ENCODE measurements at regions not wholly inside any gene's neighbourhood (a gene's known extent, or its start where the extent isn't known, plus 50 kb on each side); places are given as distances from the start of the nearest gene placed in this dataset.

DNA sequence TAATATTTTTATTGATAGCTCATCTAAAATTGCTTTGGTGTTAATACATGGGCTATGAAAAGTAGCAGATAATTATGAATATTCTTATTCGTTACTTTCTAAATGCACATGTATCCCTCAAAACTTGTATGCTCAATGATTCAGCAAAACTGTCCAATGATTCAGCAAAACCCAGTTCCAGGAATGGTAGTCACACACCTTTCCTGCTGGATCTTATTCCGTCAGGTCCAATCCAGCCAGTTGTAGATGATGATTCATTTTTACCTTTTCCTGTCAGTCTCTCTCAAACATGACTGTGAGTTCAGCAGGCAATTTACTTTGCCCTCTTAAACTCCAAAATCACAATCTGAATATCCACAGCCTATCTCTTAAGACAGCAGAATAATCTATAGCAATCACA is 1082.6 kb downstream of the EFNB2 start:
- no peak overlapping the region for H2AFZ ChIP-seq (ENCODE audit: low read length)
- H3K4me1 ChIP-seq (ENCODE audit: control insufficient read depth in 2 of 2, insufficient read depth in 1 of 2, low read depth in 1 of 2, low read length in 2 of 2), result no peaks in the 10 kb centered on the region
- H3K27me3 ChIP-seq (ENCODE audit: control insufficient read depth in 3 of 3, insufficient read depth in 3 of 3, low read depth in 1 of 3, low read length in 3 of 3), result no peaks in the 10 kb centered on the region
- H2BK12ac ChIP-seq (ENCODE audit: low read length), result no peak overlapping the region
- H2BK15ac ChIP-seq (ENCODE audit: low read length), result no peak overlapping the region
- no peak overlapping the region for H3K4me3 ChIP-seq (ENCODE audit: low read length in 2 of 2)
- H3K9ac ChIP-seq (ENCODE audit: low read depth, low read length, poor library complexity), result no peak overlapping the region
- H3K9me3 ChIP-seq (replicated peaks in 1 of 2; ENCODE audit: control insufficient read depth in 2 of 2, insufficient read depth in 1 of 2, low read depth in 1 of 2, low read length in 2 of 2), result no peaks in the 10 kb centered on the region
- no peaks in the 10 kb centered on the region for H3K36me3 ChIP-seq (replicated peaks in 1 of 2; ENCODE audit: control insufficient read depth in 2 of 2, insufficient read depth in 2 of 2, low read length in 2 of 2)
- no peak overlapping the region for H3K23ac ChIP-seq (ENCODE audit: low read depth, low read length, poor library complexity)
- no CpG with 5 or more reads among the region's 2 CpGs for whole genome bisulfite sequencing, 2 donors (ENCODE audit: extremely low coverage in 2 of 2, insufficient read length in 2 of 2, insufficient replicate concordance in 1 of 2)
- DNase-seq (ENCODE audit: low spot score), result no peak
- no peak overlapping the region for H2AK5ac ChIP-seq (ENCODE audit: low read depth, low read length)
- H4K91ac ChIP-seq (ENCODE audit: low read depth, low read length, poor library complexity), result no peak overlapping the region
- H2BK120ac ChIP-seq (ENCODE audit: low read depth, low read length), result no peak overlapping the region
- no peak overlapping the region for H3K18ac ChIP-seq (ENCODE audit: low read length)
- H4K8ac ChIP-seq (ENCODE audit: low read depth, low read length), result no peak overlapping the region
- H3K4me2 ChIP-seq (ENCODE audit: insufficient read depth, low read length, poor library complexity, severe bottlenecking), result no peak overlapping the region
- H3K4ac ChIP-seq (ENCODE audit: low read length), result no peak overlapping the region
- no peak overlapping the region for H2BK5ac ChIP-seq (ENCODE audit: low read length)
- H3K79me1 ChIP-seq (ENCODE audit: low read depth, low read length), result no peaks in the 10 kb centered on the region
- no peak overlapping the region for H3K14ac ChIP-seq (ENCODE audit: low read length)
- no peak overlapping the region for H3K27ac ChIP-seq (replicated peaks; ENCODE audit: low read length)

DNA sequence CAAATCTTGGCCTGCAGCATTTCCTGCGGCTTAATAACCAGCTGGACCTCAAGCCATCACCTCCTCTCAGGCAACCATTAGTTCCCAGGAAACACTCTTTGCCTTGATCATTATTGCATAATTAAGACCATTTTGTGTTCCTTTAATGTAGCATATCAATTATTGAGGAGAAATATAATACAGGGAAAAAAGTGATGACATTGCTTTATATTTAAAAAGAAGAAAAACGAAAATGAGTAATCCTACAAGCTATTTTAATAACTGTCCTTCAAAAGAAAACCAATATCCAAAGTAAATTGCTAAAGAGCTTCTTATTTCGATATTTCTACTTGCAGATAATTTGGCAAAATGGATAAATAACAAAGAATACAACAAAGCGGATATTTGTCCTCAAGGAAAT is 1084.7 kb downstream of the EFNB2 start:
- DNase-seq (ENCODE audit: low spot score), result no peak
- Histone ChIP-seq H3K4me2 (ENCODE audit: insufficient read depth, low read length, poor library complexity, severe bottlenecking) (no peak overlapping the region), H3K4me1 (ENCODE audit: control insufficient read depth in 2 of 2, insufficient read depth in 1 of 2, low read depth in 1 of 2, low read length in 2 of 2) (no peaks in the 10 kb centered on the region), H2BK15ac (ENCODE audit: low read length) (no peak overlapping the region), H4K91ac (ENCODE audit: low read depth, low read length, poor library complexity) (no peak overlapping the region), H2BK120ac (ENCODE audit: low read depth, low read length) (no peak overlapping the region), H3K27ac (replicated peaks; ENCODE audit: low read length) (no peak overlapping the region), H2BK5ac (ENCODE audit: low read length) (no peak overlapping the region), H2AK5ac (ENCODE audit: low read depth, low read length) (no peak overlapping the region), H2AFZ (ENCODE audit: low read length) (no peak overlapping the region), H3K9ac (ENCODE audit: low read depth, low read length, poor library complexity) (no peak overlapping the region), H3K4me3 (ENCODE audit: low read length in 2 of 2) (no peak overlapping the region), H3K18ac (ENCODE audit: low read length) (no peak overlapping the region), H3K79me1 (ENCODE audit: low read depth, low read length) (no peaks in the 10 kb centered on the region), H3K9me3 (replicated peaks in 1 of 2; ENCODE audit: control insufficient read depth in 2 of 2, insufficient read depth in 1 of 2, low read depth in 1 of 2, low read length in 2 of 2) (no peaks in the 10 kb centered on the region), H3K36me3 (replicated peaks in 1 of 2; ENCODE audit: control insufficient read depth in 2 of 2, insufficient read depth in 2 of 2, low read length in 2 of 2) (no peaks in the 10 kb centered on the region), H3K4ac (ENCODE audit: low read length) (no peak overlapping the region), H3K14ac (ENCODE audit: low read length) (no peak overlapping the region), H2BK12ac (ENCODE audit: low read length) (no peak overlapping the region), H3K27me3 (ENCODE audit: control insufficient read depth in 3 of 3, insufficient read depth in 3 of 3, low read depth in 1 of 3, low read length in 3 of 3) (no peaks in the 10 kb centered on the region), H4K8ac (ENCODE audit: low read depth, low read length) (no peak overlapping the region), H3K23ac (ENCODE audit: low read depth, low read length, poor library complexity) (no peak overlapping the region)
- no CpG with 5 or more reads among the region's 4 CpGs for WGBS, 2 donors (ENCODE audit: extremely low coverage in 2 of 2, insufficient read length in 2 of 2, insufficient replicate concordance in 1 of 2)

DNA sequence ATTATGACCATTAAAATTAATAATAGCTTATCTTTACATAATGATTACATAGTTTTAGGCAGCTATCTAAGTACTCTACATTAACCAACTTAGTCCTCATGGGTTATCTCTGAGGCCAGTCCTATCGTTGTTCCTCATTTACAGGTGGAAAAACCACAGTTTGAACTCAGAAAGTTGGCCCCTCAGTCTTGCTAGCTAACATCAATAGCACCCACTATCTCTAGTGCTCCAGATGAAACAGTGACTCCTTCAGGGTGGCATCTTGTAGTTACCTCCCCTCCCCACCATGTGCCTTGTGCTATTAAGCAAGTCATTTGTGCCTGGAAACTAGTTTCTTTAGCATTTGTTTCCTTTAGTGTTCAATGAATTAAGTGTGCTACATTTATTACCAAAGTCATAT is 1086.7 kb downstream of the EFNB2 start:
- WGBS, 2 donors (ENCODE audit: extremely low coverage in 2 of 2, insufficient read length in 2 of 2, insufficient replicate concordance in 1 of 2), result no CpG with 5 or more reads among the region's 1 CpG
- H4K8ac ChIP-seq (ENCODE audit: low read depth, low read length), result no peak overlapping the region

DNA sequence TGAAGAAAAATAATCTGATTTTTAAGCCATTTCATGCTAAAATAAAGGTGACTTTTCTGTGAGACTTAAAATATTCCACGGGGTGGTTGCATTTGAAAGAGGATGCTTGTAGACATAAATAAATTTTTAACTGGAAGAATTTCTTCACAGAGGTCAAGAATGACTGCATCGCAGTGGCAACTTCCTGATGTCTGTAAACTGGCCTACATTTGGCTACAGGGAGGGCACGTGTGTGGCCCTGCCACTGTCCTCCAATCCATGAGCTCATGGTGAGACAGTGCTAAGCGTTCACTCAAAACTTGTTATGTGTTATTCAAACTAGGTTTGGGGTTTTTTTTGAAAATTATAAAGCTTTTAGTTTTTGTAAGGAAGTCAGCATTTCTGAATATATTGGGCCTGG is 1089.3 kb downstream of the EFNB2 start:
- no peak overlapping the region for H3K4me3 ChIP-seq (ENCODE audit: low read length in 2 of 2)
- peak overlapping the region; percentile 17 for H2AFZ ChIP-seq (ENCODE audit: low read length)
- no peaks in the 10 kb centered on the region for H3K36me3 ChIP-seq (replicated peaks in 1 of 2; ENCODE audit: control insufficient read depth in 2 of 2, insufficient read depth in 2 of 2, low read length in 2 of 2)
- H3K27me3 ChIP-seq (ENCODE audit: control insufficient read depth in 3 of 3, insufficient read depth in 3 of 3, low read depth in 1 of 3, low read length in 3 of 3), result no peaks in the 10 kb centered on the region
- H2BK15ac ChIP-seq (ENCODE audit: low read length), result no peak overlapping the region
- H2BK5ac ChIP-seq (ENCODE audit: low read length), result no peak overlapping the region
- no peak overlapping the region for H3K9ac ChIP-seq (ENCODE audit: low read depth, low read length, poor library complexity)
- no peak overlapping the region for H4K91ac ChIP-seq (ENCODE audit: low read depth, low read length, poor library complexity)
- H2BK120ac ChIP-seq (ENCODE audit: low read depth, low read length), result no peak overlapping the region
- H3K79me1 ChIP-seq (ENCODE audit: low read depth, low read length), result no peaks in the 10 kb centered on the region
- H3K9me3 ChIP-seq (replicated peaks in 1 of 2; ENCODE audit: control insufficient read depth in 2 of 2, insufficient read depth in 1 of 2, low read depth in 1 of 2, low read length in 2 of 2), result no peaks in the 10 kb centered on the region
- no peak for DNase-seq (ENCODE audit: low spot score)
- no peak overlapping the region for H3K18ac ChIP-seq (ENCODE audit: low read length)
- no peak overlapping the region for H2AK5ac ChIP-seq (ENCODE audit: low read depth, low read length)
- H3K27ac ChIP-seq (replicated peaks; ENCODE audit: low read length), result no peak overlapping the region
- H3K4ac ChIP-seq (ENCODE audit: low read length), result no peak overlapping the region
- no peak overlapping the region for H3K14ac ChIP-seq (ENCODE audit: low read length)
- no CpG with 5 or more reads among the region's 4 CpGs for WGBS, 2 donors (ENCODE audit: extremely low coverage in 2 of 2, insufficient read length in 2 of 2, insufficient replicate concordance in 1 of 2)
- H3K4me2 ChIP-seq (ENCODE audit: insufficient read depth, low read length, poor library complexity, severe bottlenecking), result no peak overlapping the region
- H4K8ac ChIP-seq (ENCODE audit: low read depth, low read length), result no peak overlapping the region
- H3K4me1 ChIP-seq (ENCODE audit: control insufficient read depth in 2 of 2, insufficient read depth in 1 of 2, low read depth in 1 of 2, low read length in 2 of 2), result no peaks in the 10 kb centered on the region
- H2BK12ac ChIP-seq (ENCODE audit: low read length), result no peak overlapping the region
- no peak overlapping the region for H3K23ac ChIP-seq (ENCODE audit: low read depth, low read length, poor library complexity)

More for the DNA sequence above, 1086.7 kb downstream of the EFNB2 start:
- no peaks in the 10 kb centered on the region for H3K27me3 ChIP-seq (ENCODE audit: control insufficient read depth in 3 of 3, insufficient read depth in 3 of 3, low read depth in 1 of 3, low read length in 3 of 3)
- H2AFZ ChIP-seq (ENCODE audit: low read length), result no peak overlapping the region
- no peak overlapping the region for H4K91ac ChIP-seq (ENCODE audit: low read depth, low read length, poor library complexity)
- H3K36me3 ChIP-seq (replicated peaks in 1 of 2; ENCODE audit: control insufficient read depth in 2 of 2, insufficient read depth in 2 of 2, low read length in 2 of 2), result no peaks in the 10 kb centered on the region
- no peak overlapping the region for H3K23ac ChIP-seq (ENCODE audit: low read depth, low read length, poor library complexity)
- no peak overlapping the region for H3K14ac ChIP-seq (ENCODE audit: low read length)
- H2BK12ac ChIP-seq (ENCODE audit: low read length), result no peak overlapping the region
- no peak overlapping the region for H3K27ac ChIP-seq (replicated peaks; ENCODE audit: low read length)
- H3K9ac ChIP-seq (ENCODE audit: low read depth, low read length, poor library complexity), result no peak overlapping the region
- H3K9me3 ChIP-seq (replicated peaks in 1 of 2; ENCODE audit: control insufficient read depth in 2 of 2, insufficient read depth in 1 of 2, low read depth in 1 of 2, low read length in 2 of 2), result no peaks in the 10 kb centered on the region
- H3K18ac ChIP-seq (ENCODE audit: low read length), result no peak overlapping the region
- no peaks in the 10 kb centered on the region for H3K4me1 ChIP-seq (ENCODE audit: control insufficient read depth in 2 of 2, insufficient read depth in 1 of 2, low read depth in 1 of 2, low read length in 2 of 2)
- H2BK120ac ChIP-seq (ENCODE audit: low read depth, low read length), result no peak overlapping the region
- no peaks in the 10 kb centered on the region for H3K79me1 ChIP-seq (ENCODE audit: low read depth, low read length)
- DNase-seq (ENCODE audit: low spot score), result no peak
- H3K4me2 ChIP-seq (ENCODE audit: insufficient read depth, low read length, poor library complexity, severe bottlenecking), result no peak overlapping the region
- no peak overlapping the region for H2BK15ac ChIP-seq (ENCODE audit: low read length)
- H3K4me3 ChIP-seq (ENCODE audit: low read length in 2 of 2), result no peak overlapping the region
- no peak overlapping the region for H3K4ac ChIP-seq (ENCODE audit: low read length)
- no peak overlapping the region for H2AK5ac ChIP-seq (ENCODE audit: low read depth, low read length)
- H2BK5ac ChIP-seq (ENCODE audit: low read length), result no peak overlapping the region

Measured in neuronal stem cell (in vitro differentiated cells).